H1 (cell line): ENCODE measurements at regions not wholly inside any gene's neighbourhood (a gene's known extent, or its start where the extent isn't known, plus 50 kb on each side); places are given as distances from the start of the nearest gene placed in this dataset.

Experiments
- CTCF ChIA-PET: fragments of 300-600 bp; sonication (Branson Sonifier 250); formaldehyde crosslinking; loops from one replicate; lab custom pipeline; 2021; ENCODE audit not compliant: partially characterized antibody; lab: Charles Lee
- POLR2A ChIA-PET: fragments of 300-600 bp; sonication (Branson Sonifier 250); formaldehyde crosslinking; loops from one replicate; lab custom pipeline; 2021; ENCODE audit warnings: inconsistent platforms; ENCODE audit not compliant: partially characterized antibody; lab: Charles Lee
- DNase-seq, 2 experiments: peaks; one replicate each; pipeline versions ENCODE4 v3.0.0 to v3.0.0-alpha.2; 2010 to 2022; ENCODE audit warnings: low spot score in 2 of 2, low read depth in 1 of 2, mixed read lengths in 1 of 2
- FAIRE-seq: peaks from 2 replicates; lab custom pipeline; 2011; peaks lifted over from hg19 to GRCh38; lab: Jason Lieb, UNC
- H2AFZ ChIP-seq: 2 replicates; pipeline ENCODE4 v1.8.1; 2012; ENCODE audit warnings: low read length, inconsistent platforms
- H2AK5ac ChIP-seq: 2 replicates; pipeline ENCODE4 v1.6.1; 2013; ENCODE audit warnings: low read depth, low read length
- H2BK120ac ChIP-seq: replicated peaks from 2 replicates; pipeline ENCODE3; 2013; ENCODE audit warnings: low read depth, low read length, inconsistent platforms
- H2BK12ac ChIP-seq: 2 replicates; pipeline ENCODE4 v1.6.1; 2013; ENCODE audit warnings: low read depth, low read length
- H2BK15ac ChIP-seq: 2 replicates; pipeline ENCODE4 v1.6.1; 2013; ENCODE audit warnings: low read length
- H2BK20ac ChIP-seq: 2 replicates; pipeline ENCODE4 v1.6.1; 2013; ENCODE audit warnings: low read length
- H2BK5ac ChIP-seq: 2 replicates; pipeline ENCODE4 v1.6.1; 2013; ENCODE audit warnings: low read depth, low read length
- H3K14ac ChIP-seq: 2 replicates; pipeline ENCODE4 v1.6.1; 2013; ENCODE audit warnings: inconsistent platforms; ENCODE audit not compliant: insufficient read length
- H3K18ac ChIP-seq: 2 replicates; pipeline ENCODE4 v1.6.1; 2013; ENCODE audit warnings: low read length; ENCODE audit errors: extremely low read depth
- H3K23ac ChIP-seq: 2 replicates; pipeline ENCODE4 v1.6.1; 2013; ENCODE audit warnings: inconsistent platforms; ENCODE audit not compliant: insufficient read length
- H3K23me2 ChIP-seq: 2 replicates; pipeline ENCODE4 v1.6.1; 2013; ENCODE audit warnings: low read depth, low read length
- H3K27ac ChIP-seq: 2 replicates; pipeline ENCODE4 v1.6.1; 2011; ENCODE audit warnings: low read depth, low read length, inconsistent platforms
- H3K27me3 ChIP-seq, 4 experiments: replicated peaks in 1 of 4; 1 replicate in 1 of 4; 2 replicates in 3 of 4; pipeline versions ENCODE4 v1.6.1 to v1.8.1; 2011 to 2013; ENCODE audit warnings: low read length in 3 of 4, mild to moderate bottlenecking in 3 of 4, inconsistent platforms in 2 of 4, mixed read lengths in 2 of 4, moderate library complexity in 1 of 4; ENCODE audit not compliant: control insufficient read depth in 3 of 4, insufficient read depth in 3 of 4; ENCODE audit errors: extremely low read depth in 1 of 4
- H3K36me3 ChIP-seq, 4 experiments: 2 replicates each; pipeline versions ENCODE4 v1.6.1 to v1.8.1; 2011 to 2013; ENCODE audit warnings: mild to moderate bottlenecking in 4 of 4, low read length in 3 of 4, moderate library complexity in 2 of 4, control low read depth in 1 of 4, inconsistent platforms in 1 of 4; ENCODE audit not compliant: insufficient read depth in 4 of 4, control insufficient read depth in 2 of 4
- H3K4ac ChIP-seq: replicated peaks from 2 replicates; pipeline ENCODE3; 2013; ENCODE audit warnings: low read length, low read depth, mixed read lengths, inconsistent platforms; ENCODE audit not compliant: insufficient read length
- H3K4me1 ChIP-seq, 4 experiments: replicated peaks in 1 of 4; 1 replicate in 1 of 4; 2 replicates in 3 of 4; pipeline versions ENCODE4 v1.6.1 to v1.8.1; 2011 to 2013; ENCODE audit warnings: low read length in 3 of 4, inconsistent platforms in 2 of 4, mixed read lengths in 1 of 4; ENCODE audit not compliant: insufficient read depth in 4 of 4, control insufficient read depth in 3 of 4
- H3K4me2 ChIP-seq, 2 experiments: 2 replicates each; pipeline versions ENCODE4 v1.6.1 to v1.8.1; 2011 to 2013; ENCODE audit warnings: low read depth in 2 of 2, low read length in 2 of 2, control low read depth in 1 of 2, inconsistent platforms in 1 of 2, mild to moderate bottlenecking in 1 of 2; ENCODE audit not compliant: insufficient read depth in 1 of 2
- H3K4me3 ChIP-seq, 4 experiments: fragments of 200-600, 300-600 bp in 1 of 4; sonication (generic), shearing (Covaris generic), sonication (Bioruptor Twin) in 1 of 4; 2 replicates each; pipeline versions ENCODE4 v1.5.1 to v1.8.1; 2011 to 2016; ENCODE audit warnings: low read length in 4 of 4, low read depth in 3 of 4, control low read depth in 2 of 4, inconsistent platforms in 2 of 4, mild to moderate bottlenecking in 2 of 4, mixed read lengths in 1 of 4, moderate library complexity in 1 of 4; ENCODE audit not compliant: insufficient read depth in 2 of 4; ENCODE audit errors: extremely low read depth in 1 of 4
- H3K56ac ChIP-seq: replicated peaks from 2 replicates; pipeline ENCODE3; 2013; ENCODE audit warnings: low read depth, mild to moderate bottlenecking, mixed read lengths, low read length, inconsistent platforms; ENCODE audit not compliant: insufficient read length
- H3K79me1 ChIP-seq: 2 replicates; pipeline ENCODE4 v1.6.1; 2013; ENCODE audit warnings: low read depth, low read length, control low read depth
- H3K79me2 ChIP-seq, 2 experiments: 2 replicates each; pipeline versions ENCODE4 v1.6.1 to v1.8.1; 2012 to 2013; ENCODE audit warnings: low read length in 2 of 2, mild to moderate bottlenecking in 2 of 2, inconsistent platforms in 1 of 2; ENCODE audit not compliant: insufficient read depth in 2 of 2, control insufficient read depth in 1 of 2
- H3K9ac ChIP-seq, 4 experiments: replicated peaks in 1 of 4; 1 replicate in 1 of 4; 2 replicates in 3 of 4; pipeline versions ENCODE4 v1.6.1 to v1.8.1; 2011 to 2013; ENCODE audit warnings: low read depth in 3 of 4, low read length in 3 of 4, control low read depth in 2 of 4, mild to moderate bottlenecking in 2 of 4, moderate library complexity in 2 of 4, inconsistent platforms in 1 of 4; ENCODE audit errors: extremely low read depth in 1 of 4
- H3K9me3 ChIP-seq, 2 experiments: 2 replicates each; pipeline versions ENCODE4 v1.6.1 to v1.8.1; 2012 to 2013; ENCODE audit warnings: mild to moderate bottlenecking in 2 of 2, moderate library complexity in 2 of 2, control low read depth in 1 of 2, inconsistent platforms in 1 of 2, low read depth in 1 of 2, low read length in 1 of 2, mixed read lengths in 1 of 2; ENCODE audit not compliant: insufficient read depth in 2 of 2
- H4K20me1 ChIP-seq, 2 experiments: replicated peaks in 1 of 2; 2 replicates each; pipeline versions ENCODE3 to v1.8.1; 2011 to 2013; ENCODE audit warnings: inconsistent platforms in 2 of 2, low read length in 2 of 2, mild to moderate bottlenecking in 1 of 2; ENCODE audit not compliant: insufficient read depth in 2 of 2, control insufficient read depth in 1 of 2
- H4K5ac ChIP-seq: 2 replicates; pipeline ENCODE4 v1.6.1; 2013; ENCODE audit warnings: low read length, low read depth, mixed read lengths, inconsistent platforms; ENCODE audit not compliant: insufficient read length
- H4K8ac ChIP-seq: 2 replicates; pipeline ENCODE4 v1.8.0; 2013; ENCODE audit warnings: mild to moderate bottlenecking, moderate library complexity, low read length, inconsistent platforms; ENCODE audit not compliant: insufficient read depth; ENCODE audit errors: extremely low read depth
- H4K91ac ChIP-seq: replicated peaks from 2 replicates; pipeline ENCODE3; 2013; ENCODE audit warnings: low read length, mixed read lengths, inconsistent platforms; ENCODE audit not compliant: insufficient read length
- BACH1 ChIP-seq: IDR thresholded peaks from 2 replicates; pipeline ENCODE4 v1.6.1; 2012; ENCODE audit warnings: low read length, improper control_type of control experiment
- E2F6 ChIP-seq: IDR thresholded peaks from 2 replicates; pipeline ENCODE4 v1.6.1; 2012; ENCODE audit warnings: inconsistent platforms
- RBBP5 ChIP-seq: IDR thresholded peaks from 2 replicates; pipeline ENCODE4 v1.7.1; 2012; ENCODE audit warnings: low read depth, mild to moderate bottlenecking, inconsistent platforms, low read length, moderate library complexity, borderline replicate concordance
- SIX5 ChIP-seq: IDR thresholded peaks from 2 replicates; pipeline ENCODE4 v1.6.1; 2011; ENCODE audit warnings: mild to moderate bottlenecking, low read depth, low read length
- SP4 ChIP-seq: IDR thresholded peaks from 2 replicates; pipeline ENCODE4 v1.6.1; 2012; ENCODE audit warnings: low read length, inconsistent platforms
- SUZ12 ChIP-seq: fragments of 200-600 bp; sonication (generic); IDR thresholded peaks from 2 replicates; pipeline ENCODE4 v1.6.1; 2012; ENCODE audit warnings: mild to moderate bottlenecking, inconsistent platforms, low read length, moderate library complexity, mixed read lengths
- YY1 ChIP-seq: IDR thresholded peaks from 2 replicates; pipeline ENCODE4 v1.6.1; 2011; ENCODE audit warnings: low read depth, mild to moderate bottlenecking, low read length
- ZNF274 ChIP-seq: IDR thresholded peaks from 2 replicates; pipeline ENCODE4 v1.7.0; 2012; ENCODE audit warnings: low read length, borderline replicate concordance; ENCODE audit errors: extremely low read depth
- WGBS, 2 experiments: shearing (Covaris generic) in 1 of 2; methylation state at CpG; one replicate each; pipeline versions ENCODE4 v1.1.6 to v1.1.7; 2013 to 2015; ENCODE audit warnings: low lambda C conversion rate in 2 of 2, mixed read lengths in 2 of 2, inconsistent platforms in 1 of 2, low coverage in 1 of 2, missing lambda C conversion rate in 1 of 2; ENCODE audit not compliant: insufficient replicate concordance in 2 of 2, insufficient coverage in 1 of 2, insufficient read length in 1 of 2; ENCODE audit errors: extremely low coverage in 1 of 2, missing lambda C conversion rate in 1 of 2; 5-methylcytosine and 5-hydroxymethylcytosine counted together

GRCh38 chr12:67434671-67435370 lies 165.7 kb downstream of the CAND1 start:
- H3K79me1 ChIP-seq: no peaks in the 10 kb centered on the region
- H2BK12ac ChIP-seq: no peak overlapping the region
- WGBS, 2 experiments: 89% methylated on average over 3 of the region's 3 CpGs; no CpG with 5 or more reads in 1 of the 2 experiments
- H3K4me3 ChIP-seq: no peak overlapping the region
- no peak overlapping the region for H2BK120ac ChIP-seq
- H3K9me3 ChIP-seq: no peaks in the 10 kb centered on the region
- H2BK5ac ChIP-seq: no peak overlapping the region
- CTCF ChIA-PET: interaction anchor here (0.6 to 3.5 kb wide), 4 partner anchors 13 to 692 kb away, joined by 3 to 19 read pairs (median 3); no protein-coding TSS in a partner anchor
- H3K23me2 ChIP-seq: no peaks in the 10 kb centered on the region
- H3K23ac ChIP-seq: no peak overlapping the region
- H4K20me1 ChIP-seq: no peaks in the 10 kb centered on the region
- H2AK5ac ChIP-seq: no peak overlapping the region
- H3K56ac ChIP-seq: no peak overlapping the region
- no peak overlapping the region for H2BK15ac ChIP-seq
- no peak overlapping the region for H2AFZ ChIP-seq
- TF ChIP-seq YY1 (no peak), SP4 (no peak), BACH1 (no peak), E2F6 (no peak), RBBP5 (no peak), SUZ12 (no peak), SIX5 (no peak), ZNF274 (no peak)
- TF ChIP-seq, all 59 proteins: peak for 0
- H4K5ac ChIP-seq: no peak overlapping the region
- H4K8ac ChIP-seq: no peak overlapping the region
- no peaks in the 10 kb centered on the region for H3K79me2 ChIP-seq
- no peak overlapping the region for H3K4me2 ChIP-seq
- no peak overlapping the region for H2BK20ac ChIP-seq
- POLR2A ChIA-PET: interaction anchor here (1.2 kb wide), 1 partner anchor 14 kb away, joined by 3 read pairs; no protein-coding TSS in a partner anchor
- no peak for DNase-seq
- no peaks in the 10 kb centered on the region for H3K27me3 ChIP-seq
- no peak overlapping the region for H3K27ac ChIP-seq
- no peak overlapping the region for H4K91ac ChIP-seq
- no peak for FAIRE-seq
- no peaks in the 10 kb centered on the region for H3K36me3 ChIP-seq
- H3K18ac ChIP-seq: no peak overlapping the region
- H3K14ac ChIP-seq: no peak overlapping the region
- H3K4me1 ChIP-seq: no peaks in the 10 kb centered on the region
- H3K9ac ChIP-seq: no peak overlapping the region
- H3K4ac ChIP-seq: no peak overlapping the region
